ENCODE measurements at regions not wholly inside any gene's neighbourhood (a gene's known extent, or its start where the extent isn't known, plus 50 kb on each side); places are given as distances from the start of the nearest gene placed in this dataset.
"Not testable (repeated sequence)": the region's sequence is repeated elsewhere in the genome, so short reads cannot be mapped to it uniquely, and the experiment has no call there.

GRCh38 chr4:86515963-86516362 is 78.2 kb upstream of the PTPN13 start:
- TF ChIP-seq, protein P1, sequence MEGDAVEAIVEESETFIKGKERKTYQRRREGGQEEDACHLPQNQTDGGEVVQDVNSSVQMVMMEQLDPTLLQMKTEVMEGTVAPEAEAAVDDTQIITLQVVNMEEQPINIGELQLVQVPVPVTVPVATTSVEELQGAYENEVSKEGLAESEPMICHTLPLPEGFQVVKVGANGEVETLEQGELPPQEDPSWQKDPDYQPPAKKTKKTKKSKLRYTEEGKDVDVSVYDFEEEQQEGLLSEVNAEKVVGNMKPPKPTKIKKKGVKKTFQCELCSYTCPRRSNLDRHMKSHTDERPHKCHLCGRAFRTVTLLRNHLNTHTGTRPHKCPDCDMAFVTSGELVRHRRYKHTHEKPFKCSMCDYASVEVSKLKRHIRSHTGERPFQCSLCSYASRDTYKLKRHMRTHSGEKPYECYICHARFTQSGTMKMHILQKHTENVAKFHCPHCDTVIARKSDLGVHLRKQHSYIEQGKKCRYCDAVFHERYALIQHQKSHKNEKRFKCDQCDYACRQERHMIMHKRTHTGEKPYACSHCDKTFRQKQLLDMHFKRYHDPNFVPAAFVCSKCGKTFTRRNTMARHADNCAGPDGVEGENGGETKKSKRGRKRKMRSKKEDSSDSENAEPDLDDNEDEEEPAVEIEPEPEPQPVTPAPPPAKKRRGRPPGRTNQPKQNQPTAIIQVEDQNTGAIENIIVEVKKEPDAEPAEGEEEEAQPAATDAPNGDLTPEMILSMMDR (IDR thresholded peaks at IDR 0.05), result not testable (repeated sequence)
- not testable (repeated sequence) for TF ChIP-seq EP300, POLR2A (IDR thresholded peaks at IDR 0.05)
